A549 (cell line): ENCODE measurements at regions not wholly inside any gene's neighbourhood (a gene's known extent, or its start where the extent isn't known, plus 50 kb on each side); places are given as distances from the start of the nearest gene placed in this dataset.
A peak's percentile ranks its signal among the peaks of the same experiment; 100 is the strongest.

ENCODE experiments used
- ATAC-seq, 2 experiments: fragments of 200-7000 bp in 1 of 2; fragments of >200 bp in 1 of 2; cut with Nextera tagmentation in 1 of 2; cut with Tn5 transposase in 1 of 2; 3 replicates each; pipeline versions ENCODE4 v1.8.0 to v1.9.1; 2018 to 2020; ENCODE audit warnings: mild to moderate bottlenecking in 1 of 2, moderate library complexity in 1 of 2
- CTCF ChIA-PET: fragments of 300-600 bp; sonication (Branson Sonifier 250); formaldehyde crosslinking; extraction: SDS; loops from one replicate; lab custom pipeline; 2021; ENCODE audit warnings: antibody characterized with exemption, inconsistent platforms; lab: Yijun Ruan, JAX
- POLR2A ChIA-PET: fragments of 350-600 bp; formaldehyde crosslinking; extraction: SDS; loops from one replicate; lab custom pipeline; 2021; ENCODE audit warnings: antibody characterized with exemption, inconsistent platforms; lab: Yijun Ruan, JAX
- DNase-seq, 2 experiments: peaks; one replicate each; pipeline versions ENCODE4 v3.0.0 to v3.0.0-alpha.2; 2011 to 2016; ENCODE audit warnings: low read depth in 1 of 2, low spot score in 1 of 2
- FAIRE-seq: peaks from 2 replicates; lab custom pipeline; 2011; peaks lifted over from hg19 to GRCh38; lab: Jason Lieb, UNC
- H3K27ac ChIP-seq, 2 experiments: fragments of >200 bp; sonication (Bioruptor Twin); formaldehyde crosslinking; 3 replicates each; pipeline ENCODE4 v1.5.1; 2016 to 2017
- H3K4me1 ChIP-seq: fragments of >200 bp; sonication (Bioruptor Twin); formaldehyde crosslinking; 3 replicates; pipeline ENCODE4 v1.6.1; 2016
- H3K4me2 ChIP-seq: fragments of >200 bp; sonication (Bioruptor Twin); formaldehyde crosslinking; 3 replicates; pipeline ENCODE4 v1.6.1; 2016
- H3K4me3 ChIP-seq: fragments of >200 bp; sonication (Bioruptor Twin); formaldehyde crosslinking; 3 replicates; pipeline ENCODE4 v1.5.1; 2016
- H3K9me3 ChIP-seq: fragments of >200 bp; sonication (Bioruptor Twin); formaldehyde crosslinking; 3 replicates; pipeline ENCODE4 v1.6.1; 2016
- BCL3 ChIP-seq: fragments of >200 bp; sonication (Bioruptor Twin); formaldehyde crosslinking; IDR thresholded peaks from 3 replicates; pipeline ENCODE4 v1.6.1; 2016
- BHLHE40 ChIP-seq: IDR thresholded peaks from 2 replicates; pipeline ENCODE4 v1.6.1; 2012; ENCODE audit warnings: low read depth, low read length, inconsistent platforms
- CBX2 ChIP-seq: fragments of 200-600 bp; sonication (generic); IDR thresholded peaks from 2 replicates; pipeline ENCODE4 v1.6.1; 2016; ENCODE audit warnings: low read depth, mild to moderate bottlenecking, borderline replicate concordance
- CHD4 ChIP-seq: fragments of 200-600 bp; sonication (generic); IDR thresholded peaks from 2 replicates; pipeline ENCODE4 v1.6.1; 2016; ENCODE audit warnings: antibody characterized with exemption, mild to moderate bottlenecking, borderline replicate concordance
- E2F6 ChIP-seq: IDR thresholded peaks from 2 replicates; pipeline ENCODE4 v1.6.1; 2012; ENCODE audit warnings: low read depth, borderline replicate concordance
- EHMT2 ChIP-seq: fragments of 200-600 bp; sonication (generic); IDR thresholded peaks from 2 replicates; pipeline ENCODE4 v1.6.1; 2016; ENCODE audit warnings: antibody characterized with exemption, low read depth, mild to moderate bottlenecking, moderate library complexity
- HEYL ChIP-seq: fragments of 250-450 bp; sonication (Bioruptor Pico); IDR thresholded peaks from 2 replicates; pipeline ENCODE4 v1.8.0; 2021; ENCODE audit warnings: mild to moderate bottlenecking, moderate library complexity
- HOXA7 ChIP-seq: fragments of 250-450 bp; sonication (Bioruptor Pico); IDR thresholded peaks from 2 replicates; pipeline ENCODE4 v1.5.0; 2020; ENCODE audit warnings: mild to moderate bottlenecking, moderate library complexity
- HOXB13 ChIP-seq: fragments of 250-450 bp; sonication (Bioruptor Pico); IDR thresholded peaks from 2 replicates; pipeline ENCODE4 v1.5.0; 2020; ENCODE audit warnings: low read depth, mild to moderate bottlenecking, moderate library complexity
- HOXB5 ChIP-seq: fragments of 250-450 bp; sonication (Bioruptor Pico); IDR thresholded peaks from 2 replicates; pipeline ENCODE4 v1.5.0; 2020; ENCODE audit warnings: mild to moderate bottlenecking, moderate library complexity
- JUNB ChIP-seq: fragments of >200 bp; sonication (Bioruptor Twin); formaldehyde crosslinking; IDR thresholded peaks from 2 replicates; pipeline ENCODE4 v1.6.1; 2016
- KDM1A ChIP-seq: fragments of 200-600 bp; sonication (generic); IDR thresholded peaks from 2 replicates; pipeline ENCODE4 v1.6.1; 2016; ENCODE audit warnings: low read depth, mild to moderate bottlenecking
- MAZ ChIP-seq: fragments of 150-350 bp; IDR thresholded peaks from 2 replicates; pipeline ENCODE4 v1.6.1; 2014; ENCODE audit warnings: antibody characterized with exemption, low read depth, low read length, borderline replicate concordance
- MYC ChIP-seq: IDR thresholded peaks from 2 replicates; pipeline ENCODE4 v1.6.1; 2012; ENCODE audit warnings: mild to moderate bottlenecking, inconsistent platforms, low read length, improper control_type of control experiment, borderline replicate concordance
- PBX3 ChIP-seq: IDR thresholded peaks from 2 replicates; pipeline ENCODE4 v1.6.1; 2012
- POLR2AphosphoS2 ChIP-seq: conservative IDR thresholded peaks from 2 replicates; pipeline ENCODE4 v1.6.1; 2012; ENCODE audit warnings: low read length, improper control_type of control experiment, inconsistent platforms
- RAD21 ChIP-seq, 2 experiments: fragments of >200 bp in 1 of 2; sonication (Bioruptor Twin) in 1 of 2; formaldehyde crosslinking in 1 of 2; IDR thresholded peaks in 1 of 2; conservative IDR thresholded peaks in 1 of 2; 2 replicates in 1 of 2; 3 replicates in 1 of 2; pipeline ENCODE4 v1.6.1; 2012 to 2018; ENCODE audit warnings: inconsistent platforms in 1 of 2
- RARB ChIP-seq: fragments of 250-450 bp; sonication (Bioruptor Pico); IDR thresholded peaks from 2 replicates; pipeline ENCODE4 v1.8.0; 2021; ENCODE audit warnings: mild to moderate bottlenecking, moderate library complexity
- RFX5 ChIP-seq: fragments of 450-650 bp; IDR thresholded peaks from 2 replicates; pipeline ENCODE4 v1.7.1; 2014; ENCODE audit warnings: antibody characterized with exemption, mild to moderate bottlenecking, moderate library complexity
- RNF2 ChIP-seq: fragments of 200-600 bp; sonication (generic); IDR thresholded peaks from 2 replicates; pipeline ENCODE4 v1.6.1; 2016; ENCODE audit warnings: low read depth, mild to moderate bottlenecking, antibody characterized with exemption, moderate library complexity, borderline replicate concordance
- SMC3 ChIP-seq: fragments of >200 bp; sonication (Bioruptor Twin); formaldehyde crosslinking; IDR thresholded peaks from 3 replicates; pipeline ENCODE4 v1.6.1; 2018; ENCODE audit warnings: inconsistent platforms
- TP53 ChIP-seq: fragments of 250-450 bp; sonication (Bioruptor Pico); IDR thresholded peaks from 2 replicates; pipeline ENCODE4 v1.5.0; 2021; ENCODE audit warnings: mild to moderate bottlenecking, moderate library complexity
- USF2 ChIP-seq: fragments of 450-650 bp; IDR thresholded peaks from 2 replicates; pipeline ENCODE4 v1.6.1; 2014; ENCODE audit warnings: antibody characterized with exemption
- ZC3H11A ChIP-seq: fragments of 450-650 bp; IDR thresholded peaks from 2 replicates; pipeline ENCODE4 v1.6.1; 2014; ENCODE audit warnings: antibody characterized with exemption, mild to moderate bottlenecking
- WGBS: methylation state at CpG from one replicate; pipeline ENCODE4 v1.1.6; 2017; ENCODE audit errors: missing lambda C conversion rate; 5-methylcytosine and 5-hydroxymethylcytosine counted together

- FAIRE-seq (no peak), DNase-seq (no peak), ATAC-seq (no peak)
- 18% methylated on average over 4 of the region's 4 CpGs for WGBS
- ChIA-PET CTCF (interaction anchor here (1.2 to 1.4 kb wide), 2 partner anchors 15 to 90 kb away, joined by 3 read pairs; no protein-coding TSS in a partner anchor), POLR2A (no interaction called here)
- TF ChIP-seq KDM1A (no peak), SMC3 (no peak), HEYL (CRISPR knock-in tag) (no peak), RARB (CRISPR knock-in tag) (no peak), PBX3 (no peak)
- Histone ChIP-seq H3K4me1 (no peaks in the 10 kb centered on the region), H3K4me2 (peak overlapping the region; percentile 45), H3K9me3 (no peaks in the 10 kb centered on the region), H3K27ac (no peak overlapping the region), H3K4me3 (no peak overlapping the region)
Observed at GRCh38 chr5:28751396-28751795, 1713.0 kb upstream of the CDH9 start.

GRCh38 chr5:28750251-28750650 is 1711.9 kb upstream of the CDH9 start:
- H3K27ac ChIP-seq = no peak overlapping the region
- ChIA-PET POLR2A (no interaction called here), CTCF (no interaction called here)
- TF ChIP-seq RFX5 (no peak), RNF2 (no peak), HOXB5 (CRISPR knock-in tag) (no peak), HOXB13 (CRISPR knock-in tag) (no peak), RAD21 (conservative IDR thresholded peaks at IDR 0.05 in 1 of 2, IDR thresholded peaks at IDR 0.05 in 1 of 2) (no peak), ZC3H11A (no peak), BCL3 (no peak), EHMT2 (no peak), MYC (no peak), BHLHE40 (no peak)
- no peak overlapping the region for H3K4me3 ChIP-seq
- ATAC-seq (no peak), FAIRE-seq (no peak), DNase-seq (no peak)
- H3K4me2 ChIP-seq = no peak overlapping the region
- no peaks in the 10 kb centered on the region for H3K4me1 ChIP-seq
- H3K9me3 ChIP-seq = no peaks in the 10 kb centered on the region

- ChIA-PET CTCF (no interaction called here), POLR2A (no interaction called here)
- DNase-seq (no peak), FAIRE-seq (no peak), ATAC-seq (no peak)
- H3K9me3 ChIP-seq = no peaks in the 10 kb centered on the region
- no peak overlapping the region for H3K4me2 ChIP-seq
- no peak for TF ChIP-seq USF2
- TF ChIP-seq CHD4 = no peak
- TF ChIP-seq EHMT2 = no peak
- TF ChIP-seq HOXA7 = no peak
- no peak for TF ChIP-seq ZC3H11A
- no peak for TF ChIP-seq MAZ
- no peak for TF ChIP-seq JUNB
- no peak for TF ChIP-seq TP53 (CRISPR knock-in tag)
- TF ChIP-seq POLR2AphosphoS2 = no peak
- TF ChIP-seq HOXB13 (CRISPR knock-in tag) = no peak
- no peak for TF ChIP-seq CBX2
- no peak for TF ChIP-seq RAD21 (conservative IDR thresholded peaks at IDR 0.05 in 1 of 2, IDR thresholded peaks at IDR 0.05 in 1 of 2)
- no peak for TF ChIP-seq E2F6
- H3K27ac ChIP-seq = no peak overlapping the region
- no peak overlapping the region for H3K4me3 ChIP-seq
- 39% methylated on average over 7 of the region's 7 CpGs for WGBS
- H3K4me1 ChIP-seq = no peaks in the 10 kb centered on the region
Observed at GRCh38 chr5:28748446-28748845, 1710.1 kb upstream of the CDH9 start.
